ENCODE measurements at regions not wholly inside any gene's neighbourhood (a gene's known extent, or its start where the extent isn't known, plus 50 kb on each side); places are given as distances from the start of the nearest gene placed in this dataset.

DNA sequence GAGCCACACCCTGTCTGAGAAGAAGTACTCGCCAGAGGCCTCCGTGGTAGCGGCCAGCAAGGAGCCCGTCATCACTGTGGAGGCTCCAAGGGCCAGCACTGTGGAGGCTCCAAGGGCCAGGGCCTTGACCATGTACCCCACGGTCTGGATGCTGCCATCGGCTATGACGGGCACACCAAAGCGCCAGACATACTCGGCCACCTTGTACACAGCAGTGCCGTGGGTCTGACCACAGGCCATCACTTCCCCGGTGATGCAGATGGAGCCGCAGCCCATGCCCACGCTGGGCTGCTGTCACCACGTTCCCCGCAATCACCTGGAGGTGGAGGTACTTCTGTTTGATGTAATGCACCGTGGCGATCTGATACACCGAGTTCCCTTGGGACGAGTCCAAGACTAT is 377.7 kb upstream of the MAOA start:
- POLR2A ChIA-PET (ENCODE audit: partially characterized antibody) = no interaction called here
- no peak for TF ChIP-seq EP300 (IDR thresholded peaks at IDR 0.05; ENCODE audit: borderline replicate concordance in 1 of 2, low read depth in 2 of 2, low read length in 2 of 2)
- TF ChIP-seq RXRA (IDR thresholded peaks at IDR 0.05; ENCODE audit: insufficient read depth, low read depth, low read length) = no peak
- no peak for TF ChIP-seq TAF1 (IDR thresholded peaks at IDR 0.05; ENCODE audit: low read depth, low read length)

More for the DNA sequence above, 377.7 kb upstream of the MAOA start:
- Histone ChIP-seq H3K23ac (ENCODE audit: insufficient read length) (no peak overlapping the region), H3K79me2 (ENCODE audit: control insufficient read depth in 1 of 2, insufficient read depth in 2 of 2, low read length in 2 of 2) (no peaks in the 10 kb centered on the region), H3K4me1 (replicated peaks in 1 of 4; ENCODE audit: control insufficient read depth in 3 of 4, insufficient read depth in 4 of 4, low read length in 3 of 4) (no peaks in the 10 kb centered on the region), H2BK5ac (ENCODE audit: low read depth, low read length) (no peak overlapping the region), H3K4me2 (ENCODE audit: insufficient read depth in 1 of 2, low read depth in 2 of 2, low read length in 2 of 2) (no peak overlapping the region), H3K4me3 (ENCODE audit: extremely low read depth in 1 of 4, insufficient read depth in 2 of 4, low read depth in 3 of 4, low read length in 4 of 4) (no peak overlapping the region), H3K27ac (ENCODE audit: low read depth, low read length) (no peak overlapping the region), H3K9me3 (ENCODE audit: insufficient read depth in 2 of 2, low read depth in 1 of 2, low read length in 1 of 2) (peaks cover 0 to 19% of the 10 kb centered on the region in 2 experiments; a peak in 1 of 4 replicates), H2BK15ac (ENCODE audit: low read length) (no peak overlapping the region), H3K18ac (ENCODE audit: extremely low read depth, low read length) (no peak overlapping the region), H3K56ac (replicated peaks; ENCODE audit: insufficient read length, low read depth, low read length) (no peak overlapping the region), H2BK12ac (ENCODE audit: low read depth, low read length) (no peak overlapping the region), H3K23me2 (ENCODE audit: low read depth, low read length) (no peaks in the 10 kb centered on the region), H4K20me1 (replicated peaks in 1 of 2; ENCODE audit: control insufficient read depth in 1 of 2, insufficient read depth in 2 of 2, low read length in 2 of 2) (no peaks in the 10 kb centered on the region), H2BK120ac (replicated peaks; ENCODE audit: low read depth, low read length) (no peak overlapping the region), H2AK5ac (ENCODE audit: low read depth, low read length) (no peak overlapping the region), H3K27me3 (replicated peaks in 1 of 4; ENCODE audit: control insufficient read depth in 3 of 4, extremely low read depth in 1 of 4, insufficient read depth in 3 of 4, low read length in 3 of 4) (no peaks in the 10 kb centered on the region), H3K14ac (ENCODE audit: insufficient read length) (no peak overlapping the region), H4K91ac (replicated peaks; ENCODE audit: insufficient read length, low read length) (no peak overlapping the region), H3K79me1 (ENCODE audit: low read depth, low read length) (no peaks in the 10 kb centered on the region), H3K9ac (replicated peaks in 1 of 4; ENCODE audit: extremely low read depth in 1 of 4, low read depth in 3 of 4, low read length in 3 of 4) (no peak overlapping the region), H4K8ac (ENCODE audit: extremely low read depth, insufficient read depth, low read length) (no peak overlapping the region), H3K4ac (replicated peaks; ENCODE audit: insufficient read length, low read depth, low read length) (no peak overlapping the region), H2BK20ac (ENCODE audit: low read length) (no peak overlapping the region), H3K36me3 (ENCODE audit: control insufficient read depth in 2 of 4, insufficient read depth in 4 of 4, low read length in 3 of 4) (no peaks in the 10 kb centered on the region), H2AFZ (ENCODE audit: low read length) (no peak overlapping the region), H4K5ac (ENCODE audit: insufficient read length, low read depth, low read length) (no peak overlapping the region)
- WGBS, 2 experiments (ENCODE audit: extremely low coverage in 1 of 2, insufficient coverage in 1 of 2, insufficient read length in 1 of 2, insufficient replicate concordance in 2 of 2, low coverage in 1 of 2, low lambda C conversion rate in 2 of 2, missing lambda C conversion rate in 1 of 2) = 98% methylated on average over 9 of the region's 19 CpGs; no CpG with 5 or more reads in 1 of the 2 experiments
- no peak for DNase-seq (ENCODE audit: low read depth in 1 of 2, low spot score in 2 of 2)
- CTCF ChIA-PET (ENCODE audit: partially characterized antibody) = no interaction called here
- FAIRE-seq = no peak
